Body of pancreas (tissue), 4 donors: ENCODE measurements at regions not wholly inside any gene's neighbourhood (a gene's known extent, or its start where the extent isn't known, plus 50 kb on each side); places are given as distances from the start of the nearest gene placed in this dataset.

Experiments used
- ATAC-seq: fragments of 150-250 bp; one replicate; pipeline ENCODE4 v1.9.1; 2016
- DNase-seq, 4 donors: peaks; one replicate each; pipeline ENCODE4 v3.0.0-alpha.2; 2019
- H3K27ac ChIP-seq, 4 donors: fragments of 200-600 bp; sonication (generic); 1 replicate in 3 of 4; 2 replicates in 1 of 4; pipeline versions ENCODE4 v1.5.1 to v1.6.1; 2016 to 2019; ENCODE audit warnings: mild to moderate bottlenecking in 1 of 4, mixed read lengths in 1 of 4, moderate library complexity in 1 of 4
- H3K27me3 ChIP-seq, 2 donors: fragments of 200-600 bp; sonication (generic); one replicate each; pipeline ENCODE4 v1.6.0; 2016; ENCODE audit warnings: mild to moderate bottlenecking in 1 of 2
- H3K36me3 ChIP-seq, 2 donors: fragments of 200-600 bp; sonication (generic); replicated peaks in 1 of 2; 2 replicates each; pipeline ENCODE4 v1.5.1; 2016; ENCODE audit warnings: low read depth in 2 of 2; ENCODE audit not compliant: insufficient read depth in 1 of 2
- H3K4me1 ChIP-seq: fragments of 200-600 bp; sonication (generic); one replicate; pipeline ENCODE4 v1.6.0; 2016
- H3K4me3 ChIP-seq, 2 donors: fragments of 200-600 bp; sonication (generic); 1 replicate in 1 of 2; 2 replicates in 1 of 2; pipeline ENCODE4 v1.5.1; 2016 to 2019
- H3K9me3 ChIP-seq, 3 donors: fragments of 200-600 bp; sonication (generic); 1 replicate in 2 of 3; 2 replicates in 1 of 3; pipeline ENCODE4 v1.5.1; 2016
- POLR2A ChIP-seq, 3 donors: fragments of 450-650 bp; IDR thresholded peaks; one replicate each; pipeline ENCODE4 v1.6.1; 2016; ENCODE audit warnings: antibody characterized with exemption in 3 of 3, mild to moderate bottlenecking in 2 of 3
- WGBS, 2 donors: methylation state at CpG; one replicate each; pipeline ENCODE4 v1.1.5; 2017; 5-methylcytosine and 5-hydroxymethylcytosine counted together
- intact Hi-C: fragments of 100-400 bp; cut with DNase I; formaldehyde crosslinking; loops from one replicate; pipeline ENCODE4 v1.15.1; 2023
- TF ChIP-seq, protein P1 (sequence below), 7 experiments: fragments of 450-650 bp in 4 of 7; fragments of 200-600 bp in 3 of 7; sonication (generic) in 3 of 7; IDR thresholded peaks; one replicate each; pipeline ENCODE4 v1.5.1; 2016 to 2019; ENCODE audit warnings: antibody characterized with exemption in 7 of 7

DNA sequence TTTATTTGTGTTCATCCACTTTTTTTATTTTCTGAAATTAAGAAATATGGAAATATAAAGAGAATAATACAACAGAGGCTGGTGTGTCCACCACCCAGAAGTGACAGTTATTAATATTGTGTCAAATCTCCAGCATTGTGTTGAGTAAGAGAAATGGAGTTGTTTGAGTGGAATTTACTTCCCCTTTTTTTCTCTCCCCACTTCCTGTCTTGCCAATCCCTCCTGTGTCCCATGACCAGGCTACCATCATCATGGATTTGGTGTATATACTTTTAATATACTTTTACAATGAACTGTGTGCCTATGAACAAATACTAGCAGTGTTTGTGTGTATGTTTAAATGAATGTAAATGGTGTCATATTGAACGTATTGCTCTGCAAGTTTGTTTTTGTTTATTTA is 276.9 kb upstream of the SKOR2 start:
- TF ChIP-seq, protein P1, sequence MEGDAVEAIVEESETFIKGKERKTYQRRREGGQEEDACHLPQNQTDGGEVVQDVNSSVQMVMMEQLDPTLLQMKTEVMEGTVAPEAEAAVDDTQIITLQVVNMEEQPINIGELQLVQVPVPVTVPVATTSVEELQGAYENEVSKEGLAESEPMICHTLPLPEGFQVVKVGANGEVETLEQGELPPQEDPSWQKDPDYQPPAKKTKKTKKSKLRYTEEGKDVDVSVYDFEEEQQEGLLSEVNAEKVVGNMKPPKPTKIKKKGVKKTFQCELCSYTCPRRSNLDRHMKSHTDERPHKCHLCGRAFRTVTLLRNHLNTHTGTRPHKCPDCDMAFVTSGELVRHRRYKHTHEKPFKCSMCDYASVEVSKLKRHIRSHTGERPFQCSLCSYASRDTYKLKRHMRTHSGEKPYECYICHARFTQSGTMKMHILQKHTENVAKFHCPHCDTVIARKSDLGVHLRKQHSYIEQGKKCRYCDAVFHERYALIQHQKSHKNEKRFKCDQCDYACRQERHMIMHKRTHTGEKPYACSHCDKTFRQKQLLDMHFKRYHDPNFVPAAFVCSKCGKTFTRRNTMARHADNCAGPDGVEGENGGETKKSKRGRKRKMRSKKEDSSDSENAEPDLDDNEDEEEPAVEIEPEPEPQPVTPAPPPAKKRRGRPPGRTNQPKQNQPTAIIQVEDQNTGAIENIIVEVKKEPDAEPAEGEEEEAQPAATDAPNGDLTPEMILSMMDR (IDR thresholded peaks at IDR 0.05), result no peak
- no peak for TF ChIP-seq POLR2A (IDR thresholded peaks at IDR 0.05)
- 68 to 73% methylated on average over 1 of the region's 1 CpG for WGBS, 2 donors
- DNase-seq (no peak), ATAC-seq (no peak)
- no peak overlapping the region for H3K4me3 ChIP-seq
- H3K36me3 ChIP-seq, result no peaks in the 10 kb centered on the region
- no peak overlapping the region for H3K27ac ChIP-seq
- H3K9me3 ChIP-seq, result no peaks in the 10 kb centered on the region
- intact Hi-C loops, result no loop called here
- H3K4me1 ChIP-seq, result no peaks in the 10 kb centered on the region
- H3K27me3 ChIP-seq, result peaks cover 0 to 7% of the 10 kb centered on the region in 2 donors

DNA sequence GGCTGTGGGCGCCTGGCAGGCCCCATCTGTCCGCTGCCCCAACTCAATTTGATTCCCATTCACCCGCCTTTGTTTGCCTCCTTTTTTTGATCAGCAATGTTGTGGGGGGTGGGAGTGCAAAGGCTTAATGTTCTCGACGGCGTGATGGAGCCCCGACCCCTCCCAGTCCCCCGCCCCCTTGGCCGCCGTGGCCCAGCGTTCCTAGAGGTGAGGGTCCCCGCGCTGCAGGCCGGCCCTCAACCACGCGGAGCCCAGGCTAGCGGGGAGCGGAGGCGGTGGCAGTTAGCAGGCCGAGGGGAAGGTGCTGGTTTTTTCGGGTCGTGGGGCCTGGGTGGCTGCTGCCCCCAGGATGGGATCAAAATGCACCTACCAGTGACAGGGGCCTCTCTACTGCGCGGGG is 274.7 kb upstream of the SKOR2 start:
- no peak for DNase-seq
- 41 to 54% methylated on average over 11 to 24 of the region's 24 CpGs for WGBS, 2 donors
- Histone ChIP-seq H3K27ac (no peak overlapping the region), H3K9me3 (no peaks in the 10 kb centered on the region), H3K27me3 (peaks cover 0 to under 1% of the 10 kb centered on the region in 2 donors), H3K36me3 (no peaks in the 10 kb centered on the region), H3K4me1 (no peaks in the 10 kb centered on the region), H3K4me3 (no peak overlapping the region)
- intact Hi-C loops, result no loop called here
- no peak for ATAC-seq
- TF ChIP-seq, protein P1 (IDR thresholded peaks at IDR 0.05), result no peak
- no peak for TF ChIP-seq POLR2A (IDR thresholded peaks at IDR 0.05)

DNA sequence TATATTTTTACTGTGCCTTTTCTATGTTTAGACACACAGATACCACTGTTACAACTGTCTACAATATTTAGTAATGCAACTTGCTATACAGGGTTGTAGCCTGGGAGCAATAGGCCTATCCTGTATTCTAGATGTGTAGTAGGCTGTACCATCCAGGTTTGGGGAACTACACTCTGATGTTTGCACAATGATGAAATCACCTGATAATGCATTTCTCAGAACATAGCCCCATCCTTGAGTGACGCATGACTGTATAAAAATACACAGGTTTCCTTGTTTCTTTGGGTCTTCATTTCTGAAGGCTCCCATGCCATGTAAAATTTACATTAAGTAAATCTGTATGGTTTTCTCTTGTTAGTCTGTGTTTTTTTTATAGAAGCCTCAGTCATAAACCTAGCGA is 270.9 kb upstream of the SKOR2 start:
- intact Hi-C loops, result no loop called here
- TF ChIP-seq, protein P1 (IDR thresholded peaks at IDR 0.05), result no peak
- TF ChIP-seq POLR2A (IDR thresholded peaks at IDR 0.05), result no peak
- H3K36me3 ChIP-seq, result no peaks in the 10 kb centered on the region
- DNase-seq (no peak), ATAC-seq (no peak)
- WGBS, 2 donors, result 85 to 98% methylated on average over 2 of the region's 2 CpGs
- H3K4me1 ChIP-seq, result no peaks in the 10 kb centered on the region
- no peak overlapping the region for H3K4me3 ChIP-seq
- no peaks in the 10 kb centered on the region for H3K9me3 ChIP-seq
- no peak overlapping the region for H3K27ac ChIP-seq
- no peaks in the 10 kb centered on the region for H3K27me3 ChIP-seq

DNA sequence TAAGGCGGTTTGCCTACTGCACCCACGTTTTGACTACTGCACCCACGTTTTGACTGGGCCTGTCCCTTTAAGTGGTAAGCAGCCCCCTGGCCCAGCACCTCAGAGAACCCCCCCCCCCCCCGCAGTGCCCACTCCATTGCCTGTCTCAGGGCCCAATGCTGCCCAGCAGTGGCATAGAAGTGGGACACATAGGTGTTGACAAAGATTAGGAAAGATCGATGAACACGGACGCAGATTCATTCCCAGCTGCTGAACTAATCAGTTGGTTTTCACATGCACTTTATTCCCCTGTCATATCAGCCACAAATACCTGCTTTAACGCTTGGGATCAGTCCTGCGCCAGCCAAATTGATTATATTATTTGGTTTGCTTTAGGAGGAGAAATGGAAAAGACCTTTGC is 268.8 kb upstream of the SKOR2 start:
- intact Hi-C loops, result no loop called here
- no peak for TF ChIP-seq POLR2A (IDR thresholded peaks at IDR 0.05)
- TF ChIP-seq, protein P1 (IDR thresholded peaks at IDR 0.05), result no peak
- Histone ChIP-seq H3K4me1 (no peaks in the 10 kb centered on the region), H3K36me3 (no peaks in the 10 kb centered on the region), H3K27me3 (peaks cover 0 to 3% of the 10 kb centered on the region in 2 donors), H3K9me3 (no peaks in the 10 kb centered on the region), H3K27ac (no peak overlapping the region), H3K4me3 (no peak overlapping the region)
- DNase-seq (no peak), ATAC-seq (no peak)
- 40 to 45% methylated on average over 9 of the region's 9 CpGs for WGBS, 2 donors

DNA sequence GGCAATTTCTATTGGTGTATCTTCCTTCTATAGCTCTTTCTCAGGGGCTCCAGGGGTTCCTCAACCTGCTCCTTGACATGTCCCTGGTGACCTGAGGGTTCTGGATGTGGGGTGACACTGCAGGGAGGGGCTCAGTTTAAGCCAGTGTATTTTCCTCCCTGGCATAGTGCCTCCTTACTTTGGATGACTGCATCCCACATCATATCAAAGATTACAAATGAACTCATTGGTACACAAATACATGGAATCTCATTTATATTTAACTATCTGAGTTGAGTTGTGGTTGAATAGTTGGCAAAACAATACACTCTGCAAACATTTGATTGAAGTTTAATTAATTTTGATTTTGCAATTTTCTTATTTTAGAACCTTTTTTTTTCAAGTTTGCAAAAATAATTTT is 268.2 kb upstream of the SKOR2 start:
- DNase-seq, result no peak
- no peak overlapping the region for H3K27ac ChIP-seq
- intact Hi-C loops, result no loop called here
- no peaks in the 10 kb centered on the region for H3K36me3 ChIP-seq
- no peaks in the 10 kb centered on the region for H3K9me3 ChIP-seq
- ATAC-seq, result no peak
- H3K4me1 ChIP-seq, result no peaks in the 10 kb centered on the region
- no peak overlapping the region for H3K4me3 ChIP-seq
- TF ChIP-seq POLR2A (IDR thresholded peaks at IDR 0.05), result no peak
- TF ChIP-seq, protein P1 (IDR thresholded peaks at IDR 0.05), result no peak
- peaks cover 0 to 3% of the 10 kb centered on the region in 2 donors for H3K27me3 ChIP-seq
